Kidney (tissue), 13 donors: ENCODE measurements at regions not wholly inside any gene's neighbourhood (a gene's known extent, or its start where the extent isn't known, plus 50 kb on each side); places are given as distances from the start of the nearest gene placed in this dataset.
A peak's percentile ranks its signal among the peaks of the same experiment; 100 is the strongest.

Source experiments
- DNase-seq, 5 donors: peaks; one replicate each; pipeline ENCODE4 v3.0.0-alpha.2; 2013 to 2020
- FAIRE-seq: peaks from 2 replicates; lab custom pipeline; 2012; peaks lifted over from hg19 to GRCh38; lab: Jason Lieb, UNC
- H3K27ac ChIP-seq, 2 donors: one replicate each; pipeline ENCODE4 v1.7.0; 2013; ENCODE audit warnings: low read depth in 2 of 2, low read length in 2 of 2, inconsistent platforms in 1 of 2
- H3K27me3 ChIP-seq: one replicate; pipeline ENCODE4 v1.7.1; 2013; ENCODE audit warnings: low read length, inconsistent platforms; ENCODE audit not compliant: control insufficient read depth, insufficient read depth
- H3K36me3 ChIP-seq, 3 donors: one replicate each; pipeline versions ENCODE4 v1.7.0 to v1.7.1; 2013; ENCODE audit warnings: low read length in 3 of 3, control low read depth in 1 of 3, inconsistent platforms in 1 of 3; ENCODE audit not compliant: insufficient read depth in 3 of 3, control insufficient read depth in 2 of 3
- H3K4me1 ChIP-seq, 3 donors: one replicate each; pipeline versions ENCODE4 v1.7.0 to v1.7.1; 2013; ENCODE audit warnings: low read length in 3 of 3, inconsistent platforms in 1 of 3, low read depth in 1 of 3; ENCODE audit not compliant: control insufficient read depth in 2 of 3, insufficient read depth in 2 of 3
- H3K4me3 ChIP-seq, 3 donors: one replicate each; pipeline versions ENCODE4 v1.7.0 to v1.8.1; 2013; ENCODE audit warnings: low read length in 3 of 3, control low read depth in 1 of 3, inconsistent platforms in 1 of 3
- H3K9ac ChIP-seq, 3 donors: one replicate each; pipeline versions ENCODE4 v1.7.0 to v1.7.1; 2013; ENCODE audit warnings: low read length in 3 of 3, control low read depth in 1 of 3, inconsistent platforms in 1 of 3
- H3K9me3 ChIP-seq, 3 donors: one replicate each; pipeline versions ENCODE4 v1.7.0 to v1.7.1; 2013; ENCODE audit warnings: low read length in 3 of 3, control low read depth in 1 of 3, inconsistent platforms in 1 of 3; ENCODE audit not compliant: control insufficient read depth in 2 of 3, insufficient read depth in 1 of 3
- CTCF ChIP-seq: IDR thresholded peaks from 3 replicates; pipeline ENCODE4 v1.5.1; 2012; ENCODE audit warnings: mild to moderate bottlenecking, moderate library complexity, borderline replicate concordance; ENCODE audit not compliant: insufficient read depth; ENCODE audit errors: extremely low read depth
- intact Hi-C: fragments of 100-400 bp; cut with DNase I; formaldehyde crosslinking; loops from one replicate; pipeline ENCODE4 v1.11.1; 2022
- donor health status: control.
- donor health status: control.
- donor health status: control.
- donor health status: control.
- donor health status: control.
- donor health status: DM: yes; HTN: yes; CAD: no.
- donor health status: Normal renal cell carcinoma (clear cell type).

GRCh38 chr2:164060031-164060430, 324.2 kb upstream of the FIGN start:
- Histone ChIP-seq H3K27me3 (no peaks in the 10 kb centered on the region), H3K9ac (no peak overlapping the region), H3K4me1 (no peaks in the 10 kb centered on the region), H3K27ac (no peak overlapping the region), H3K9me3 (no peaks in the 10 kb centered on the region), H3K4me3 (no peak overlapping the region), H3K36me3 (no peaks in the 10 kb centered on the region)
- intact Hi-C loops = loop anchor here (10.0 kb wide), 1 partner anchor 715 kb away; no protein-coding TSS in a partner anchor
- no peak for TF ChIP-seq CTCF
- FAIRE-seq (no peak), DNase-seq (no peak)

- Histone ChIP-seq H3K27me3 (no peaks in the 10 kb centered on the region), H3K4me3 (no peak overlapping the region), H3K9ac (no peak overlapping the region), H3K9me3 (no peaks in the 10 kb centered on the region), H3K4me1 (peaks cover 0 to 2% (median 0%) of the 10 kb centered on the region in 3 donors), H3K36me3 (no peaks in the 10 kb centered on the region), H3K27ac (no peak overlapping the region)
- TF ChIP-seq CTCF = no peak
- DNase-seq = peak in 1 of 5 donors; percentile 5
- intact Hi-C loops = no loop called here
- FAIRE-seq = no peak
Observed at GRCh38 chr2:164055623-164056022, 319.8 kb upstream of the FIGN start.

- Histone ChIP-seq H3K27me3 (no peaks in the 10 kb centered on the region), H3K9me3 (no peaks in the 10 kb centered on the region), H3K4me1 (peaks cover 0 to 2% (median 0%) of the 10 kb centered on the region in 3 donors), H3K27ac (no peak overlapping the region), H3K4me3 (no peak overlapping the region), H3K9ac (no peak overlapping the region), H3K36me3 (no peaks in the 10 kb centered on the region)
- peak in 1 of 5 donors; percentile 4 for DNase-seq
- FAIRE-seq = no peak
- TF ChIP-seq CTCF = no peak
- intact Hi-C loops = no loop called here
Observed at GRCh38 chr2:164054651-164055050, 318.8 kb upstream of the FIGN start.

GRCh38 chr2:164053021-164053420, 317.2 kb upstream of the FIGN start:
- intact Hi-C loops = no loop called here
- H3K9me3 ChIP-seq = no peaks in the 10 kb centered on the region
- no peak for DNase-seq
- no peak overlapping the region for H3K4me3 ChIP-seq
- no peak for FAIRE-seq
- no peaks in the 10 kb centered on the region for H3K27me3 ChIP-seq
- no peak for TF ChIP-seq CTCF
- peaks cover 0 to 2% (median 0%) of the 10 kb centered on the region in 3 donors for H3K4me1 ChIP-seq
- H3K27ac ChIP-seq = no peak overlapping the region
- no peaks in the 10 kb centered on the region for H3K36me3 ChIP-seq
- H3K9ac ChIP-seq = no peak overlapping the region
